ENCODE measurements at regions not wholly inside any gene's neighbourhood (a gene's known extent, or its start where the extent isn't known, plus 50 kb on each side); places are given as distances from the start of the nearest gene placed in this dataset.

- TF ChIP-seq POLR2AphosphoS5 (IDR thresholded peaks at IDR 0.05), result no peak
- no peak for TF ChIP-seq POLR2A (IDR thresholded peaks at IDR 0.05)
- TF ChIP-seq CTCF (IDR thresholded peaks at IDR 0.05), result no peak
Observed at GRCh38 chr3:177602601-177603147, 405.4 kb upstream of the TBL1XR1 start.

Measured in breast epithelium (tissue), 3 donors.